ENCODE measurements at regions not wholly inside any gene's neighbourhood (a gene's known extent, or its start where the extent isn't known, plus 50 kb on each side); places are given as distances from the start of the nearest gene placed in this dataset.

DNA sequence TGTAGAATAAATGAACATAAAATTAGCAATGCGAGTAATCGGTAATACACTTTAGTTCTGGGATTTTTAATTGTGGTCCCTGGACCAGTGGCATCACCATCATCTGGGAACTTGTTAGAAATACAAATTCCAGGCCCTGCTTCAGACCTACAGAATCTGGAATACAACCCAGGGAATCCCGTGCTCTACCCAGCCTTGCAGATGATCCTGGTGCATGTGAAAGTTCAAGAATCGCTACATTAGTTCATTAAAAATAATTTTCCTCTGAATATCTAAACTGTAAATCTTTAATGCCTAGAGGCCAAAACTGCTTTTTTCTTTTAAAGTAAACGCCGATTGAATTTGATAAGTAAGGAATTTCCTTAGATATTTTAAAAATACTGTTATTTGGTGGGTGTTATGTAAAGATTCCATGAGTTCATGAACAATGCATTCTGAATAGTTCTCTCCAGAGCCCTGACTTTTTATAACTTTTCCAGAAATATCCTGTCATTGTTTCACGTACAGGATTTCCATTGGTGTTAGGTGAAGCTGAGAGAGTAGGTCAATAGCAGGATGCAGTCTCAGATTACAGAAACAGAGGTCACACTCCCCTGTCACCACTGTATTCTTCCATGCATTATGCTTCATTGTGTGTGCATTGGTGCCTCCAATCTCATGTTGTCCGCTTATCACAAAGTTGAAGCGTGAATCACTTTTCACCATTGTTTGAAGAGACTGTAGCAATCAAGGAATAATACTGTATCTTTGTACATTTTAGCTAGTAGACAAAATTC is 596.5 kb upstream of the KLF12 start:
- TF ChIP-seq, protein P1, sequence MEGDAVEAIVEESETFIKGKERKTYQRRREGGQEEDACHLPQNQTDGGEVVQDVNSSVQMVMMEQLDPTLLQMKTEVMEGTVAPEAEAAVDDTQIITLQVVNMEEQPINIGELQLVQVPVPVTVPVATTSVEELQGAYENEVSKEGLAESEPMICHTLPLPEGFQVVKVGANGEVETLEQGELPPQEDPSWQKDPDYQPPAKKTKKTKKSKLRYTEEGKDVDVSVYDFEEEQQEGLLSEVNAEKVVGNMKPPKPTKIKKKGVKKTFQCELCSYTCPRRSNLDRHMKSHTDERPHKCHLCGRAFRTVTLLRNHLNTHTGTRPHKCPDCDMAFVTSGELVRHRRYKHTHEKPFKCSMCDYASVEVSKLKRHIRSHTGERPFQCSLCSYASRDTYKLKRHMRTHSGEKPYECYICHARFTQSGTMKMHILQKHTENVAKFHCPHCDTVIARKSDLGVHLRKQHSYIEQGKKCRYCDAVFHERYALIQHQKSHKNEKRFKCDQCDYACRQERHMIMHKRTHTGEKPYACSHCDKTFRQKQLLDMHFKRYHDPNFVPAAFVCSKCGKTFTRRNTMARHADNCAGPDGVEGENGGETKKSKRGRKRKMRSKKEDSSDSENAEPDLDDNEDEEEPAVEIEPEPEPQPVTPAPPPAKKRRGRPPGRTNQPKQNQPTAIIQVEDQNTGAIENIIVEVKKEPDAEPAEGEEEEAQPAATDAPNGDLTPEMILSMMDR (IDR thresholded peaks at IDR 0.05) = no peak
- TF ChIP-seq POLR2A (IDR thresholded peaks at IDR 0.05) (no peak), POLR2AphosphoS5 (IDR thresholded peaks at IDR 0.05; ENCODE audit: insufficient read depth in 1 of 2, low read depth in 1 of 2) (no peak)
